GM19324 (cell line): ENCODE measurements at regions not wholly inside any gene's neighbourhood (a gene's known extent, or its start where the extent isn't known, plus 50 kb on each side); places are given as distances from the start of the nearest gene placed in this dataset.

ENCODE experiments used
- ATAC-seq: cut with Tn5 transposase; IDR thresholded peaks from one replicate; pipeline ENCODE4 v1.9.1; 2021; ENCODE audit warnings: mild to moderate bottlenecking, moderate library complexity; ENCODE audit not compliant: unreplicated experiment, low FRiP score

DNA sequence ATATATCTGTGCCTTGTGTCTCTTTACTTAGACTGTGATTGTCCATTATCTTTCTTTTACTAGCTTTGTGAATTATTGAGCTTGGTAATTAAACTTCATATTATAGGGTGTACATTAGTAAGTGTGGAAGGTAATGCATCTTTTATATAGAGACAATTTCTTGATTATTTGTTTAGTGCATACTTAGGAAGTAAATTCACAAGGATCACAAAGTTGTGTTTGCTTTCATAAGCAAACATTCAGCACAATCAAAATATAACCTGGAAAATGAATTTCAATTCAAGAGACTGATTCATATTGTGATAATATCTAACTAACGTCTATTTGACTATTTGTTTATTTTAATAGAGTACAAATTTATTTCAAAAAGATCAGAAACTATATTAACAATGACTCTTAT is 749.9 kb upstream of the NUDT12 start:
- ATAC-seq: no peak

DNA sequence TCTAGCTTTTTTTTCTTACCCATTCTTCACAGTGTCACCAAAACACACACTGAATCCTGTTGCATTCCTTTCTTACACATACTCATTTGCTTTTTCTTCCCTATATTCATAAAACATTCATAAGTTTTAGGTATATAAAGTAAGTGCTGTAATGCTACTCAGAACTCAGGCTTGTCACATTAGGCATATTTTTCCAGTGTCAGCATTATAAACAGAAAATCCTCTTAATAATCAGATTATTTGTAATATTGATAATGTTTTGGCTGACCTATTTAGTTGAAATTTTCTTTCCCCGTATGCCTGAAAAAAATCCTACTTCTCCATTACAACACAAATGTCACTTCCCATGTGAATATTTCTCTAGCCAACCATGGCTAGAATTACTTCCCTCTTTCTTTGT is 743.0 kb upstream of the NUDT12 start:
- no peak for ATAC-seq

DNA sequence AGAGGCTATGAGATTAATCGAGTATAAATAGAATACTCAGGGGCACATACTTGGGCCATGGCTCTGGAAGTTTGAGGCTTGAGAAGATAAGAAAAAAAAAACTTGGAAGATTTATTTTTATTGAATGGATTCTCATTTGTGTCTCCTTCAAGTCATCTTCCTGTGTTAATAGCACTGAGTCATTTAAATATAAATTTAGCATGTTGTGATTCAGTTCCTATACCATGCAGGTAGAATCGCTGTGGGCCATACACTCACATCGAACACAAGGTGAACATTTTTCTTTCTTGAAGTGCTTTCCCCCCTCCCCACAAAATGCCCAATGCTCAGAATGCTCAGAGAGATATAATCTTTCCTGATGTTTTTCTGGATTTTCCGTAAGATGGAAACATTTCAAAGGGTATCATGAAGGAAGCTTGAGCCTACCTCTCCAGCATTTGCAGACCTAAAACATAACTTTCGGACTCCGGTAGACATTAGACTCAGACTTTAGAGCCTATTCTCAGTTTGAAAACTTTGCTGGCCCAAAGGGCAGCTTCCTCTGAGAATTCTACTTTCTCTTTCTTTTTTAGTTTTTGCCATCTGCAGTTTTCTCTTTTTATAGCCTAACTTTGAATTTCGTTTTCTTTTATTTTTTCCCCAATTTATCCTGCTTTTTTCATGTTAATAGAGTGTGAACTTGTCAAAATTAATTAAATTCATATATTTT is 737.6 kb upstream of the NUDT12 start:
- no peak for ATAC-seq

DNA sequence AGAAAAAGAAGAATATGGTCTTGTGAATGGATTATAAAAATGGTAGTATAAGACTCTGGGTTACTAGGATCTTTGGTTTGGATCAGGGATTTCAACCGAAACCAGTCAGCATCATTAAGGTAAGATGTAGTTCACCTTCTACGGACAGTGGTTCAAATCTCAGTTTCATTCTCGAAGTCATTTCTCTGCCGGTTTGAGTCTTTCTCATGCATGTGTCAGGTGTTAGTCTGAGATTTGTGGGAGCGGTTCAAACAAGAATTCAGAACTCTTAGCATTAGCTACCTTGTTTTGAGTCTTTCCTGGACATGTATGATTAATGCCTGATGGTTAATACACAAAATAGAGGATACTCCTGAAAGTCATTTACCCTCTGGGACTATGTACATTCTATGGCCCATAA is 735.9 kb upstream of the NUDT12 start:
- ATAC-seq: no peak

- no peak for ATAC-seq
Observed at GRCh38 chr5:104297076-104297475, 734.5 kb upstream of the NUDT12 start.

DNA sequence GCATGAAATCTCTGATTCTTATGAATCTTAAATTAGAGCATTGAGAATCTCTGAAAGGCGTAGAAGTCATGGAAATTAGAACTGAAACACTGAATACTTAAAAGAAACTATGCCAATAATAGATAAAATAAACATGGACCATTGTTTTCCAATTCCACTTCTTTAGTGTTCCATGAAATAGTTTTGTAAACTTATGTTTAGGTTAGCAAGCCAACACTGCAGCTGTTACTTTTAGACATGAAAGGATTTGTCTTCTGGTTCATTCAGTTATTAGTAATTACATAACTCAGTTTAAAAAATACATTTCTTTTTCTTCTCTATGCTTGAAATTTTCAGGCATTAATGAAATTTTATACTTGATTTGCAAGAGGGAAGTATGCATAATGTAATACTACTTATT is 733.4 kb upstream of the NUDT12 start:
- ATAC-seq: no peak

GRCh38 chr5:104283136-104283535 is 720.5 kb upstream of the NUDT12 start:
- ATAC-seq: no peak

- ATAC-seq: no peak
Observed at GRCh38 chr5:104273725-104274124, 711.1 kb upstream of the NUDT12 start.

DNA sequence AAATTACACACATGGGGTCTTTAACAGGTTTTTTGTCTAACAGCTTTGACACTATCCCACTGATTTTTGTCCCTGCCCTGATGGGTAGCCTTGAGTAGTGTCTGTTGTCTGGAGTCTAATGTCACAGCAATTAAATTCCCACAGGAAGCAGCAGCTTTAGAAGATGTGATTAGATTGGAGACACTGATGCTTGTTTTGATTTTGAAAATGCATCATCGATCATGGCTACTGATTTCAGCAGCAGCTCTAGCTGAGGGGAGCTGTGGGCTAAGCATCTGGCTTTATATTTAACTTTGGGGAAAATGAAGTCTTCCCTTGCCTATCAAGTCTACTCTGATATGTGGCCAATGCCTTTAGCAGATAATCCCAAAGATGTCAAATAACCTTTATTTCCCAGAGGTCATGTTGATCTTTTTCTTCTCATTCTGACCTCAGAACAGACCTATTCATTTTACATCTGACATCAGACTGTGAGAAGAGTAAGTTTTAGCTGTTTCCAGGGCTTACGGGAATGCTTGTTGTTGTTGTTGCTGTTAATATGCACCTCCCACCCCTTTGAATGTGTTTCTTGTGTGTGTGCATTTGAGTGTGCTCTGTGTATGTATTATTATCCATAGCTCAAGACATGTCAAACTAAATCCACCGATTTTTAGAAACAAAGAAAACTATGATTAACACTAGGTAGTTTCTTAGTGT is 704.9 kb upstream of the NUDT12 start:
- ATAC-seq: no peak

- ATAC-seq: no peak
Observed at GRCh38 chr5:104266161-104266560, 703.6 kb upstream of the NUDT12 start.

DNA sequence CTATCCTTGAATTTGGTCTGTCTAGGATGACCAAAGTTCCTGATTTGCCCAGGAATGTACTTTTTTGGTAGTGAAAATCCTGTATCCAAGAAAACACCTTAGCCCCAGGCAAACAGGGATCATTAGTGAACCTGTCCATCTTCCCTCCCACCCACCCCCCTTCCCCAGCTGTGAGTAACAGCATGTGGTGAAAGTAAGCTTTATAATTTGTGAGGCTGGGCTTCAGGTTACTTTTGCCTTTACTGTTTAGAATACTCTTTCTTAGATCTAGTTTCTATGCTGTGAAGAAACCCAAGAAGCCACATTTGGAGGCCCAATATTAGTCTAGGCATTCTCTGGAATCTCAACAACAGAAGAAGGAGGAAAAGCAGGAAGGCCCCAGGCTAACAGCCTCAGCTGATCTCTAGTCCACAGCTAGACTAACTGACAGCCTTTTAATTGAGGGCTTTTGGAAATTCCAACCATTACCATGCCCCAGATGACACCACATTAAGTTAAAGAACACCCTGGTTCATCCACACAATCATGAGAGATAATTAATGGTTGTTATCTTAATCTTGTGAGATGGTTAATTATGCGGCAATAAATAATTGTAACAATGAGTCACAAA is 703.0 kb upstream of the NUDT12 start:
- ATAC-seq: no peak

DNA sequence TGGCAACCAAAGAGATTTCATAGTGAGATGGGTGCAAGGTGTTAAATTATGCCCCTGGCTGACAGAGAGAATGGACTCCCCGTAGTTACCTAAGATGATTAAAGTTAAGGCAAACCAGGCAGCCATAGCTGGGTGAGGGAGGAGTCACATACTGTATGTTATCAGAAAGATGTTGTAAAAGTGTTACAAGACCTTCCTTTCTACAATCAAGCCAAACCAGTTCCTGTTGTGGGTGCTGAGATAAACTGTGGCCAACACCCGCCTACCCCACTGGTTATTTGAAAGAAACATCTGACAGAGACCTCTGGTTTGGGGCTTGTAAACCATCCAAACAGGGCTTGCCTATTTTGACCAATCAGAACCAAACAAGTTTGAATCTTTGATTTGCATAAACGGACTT is 684.7 kb upstream of the NUDT12 start:
- ATAC-seq: no peak

DNA sequence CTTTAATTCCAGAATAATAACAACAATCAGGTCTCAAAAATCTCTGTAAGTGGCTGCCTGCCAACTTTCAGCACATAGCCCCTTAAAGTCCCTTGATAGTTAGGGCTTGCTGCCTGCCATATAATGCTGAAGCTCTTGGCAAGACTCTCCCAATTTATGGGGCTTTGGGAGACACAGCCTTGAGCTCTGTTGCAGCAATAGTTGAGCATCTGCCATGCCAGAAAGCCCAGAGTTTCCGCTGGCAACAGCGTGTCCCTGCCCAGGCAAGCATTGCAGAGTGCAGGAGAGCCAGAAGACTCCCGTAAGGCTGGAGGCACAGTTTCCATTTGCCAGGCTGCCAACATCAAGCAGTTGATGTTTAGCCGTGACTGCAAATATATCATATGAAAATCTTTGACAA is 678.5 kb upstream of the NUDT12 start:
- ATAC-seq: no peak

GRCh38 chr5:104237586-104237985 is 675.0 kb upstream of the NUDT12 start:
- ATAC-seq: no peak

GRCh38 chr5:104223885-104224773 is 661.5 kb upstream of the NUDT12 start:
- no peak for ATAC-seq

DNA sequence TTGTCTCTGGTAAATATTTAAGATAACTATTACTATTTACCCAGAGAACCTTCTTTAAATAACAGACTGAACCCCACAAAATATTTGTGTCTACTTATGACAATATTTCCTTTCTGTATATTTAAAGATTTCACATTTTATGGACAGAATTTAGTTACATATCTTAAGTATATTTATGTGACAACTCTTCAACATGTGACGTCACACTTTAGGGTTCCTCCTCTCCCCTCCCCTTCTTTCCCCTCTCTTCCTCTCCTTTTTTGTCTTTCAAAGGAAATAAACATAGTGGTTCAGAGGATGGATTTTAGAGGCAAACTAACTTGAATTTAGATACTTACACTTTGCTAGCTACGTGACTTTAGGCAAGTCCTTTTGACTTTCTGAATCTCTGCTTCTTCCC is 655.6 kb upstream of the NUDT12 start:
- ATAC-seq: no peak

- no peak for ATAC-seq
Observed at GRCh38 chr5:104213216-104213615, 650.6 kb upstream of the NUDT12 start.

- ATAC-seq: no peak
Observed at GRCh38 chr5:104199771-104200170, 637.2 kb upstream of the NUDT12 start.

DNA sequence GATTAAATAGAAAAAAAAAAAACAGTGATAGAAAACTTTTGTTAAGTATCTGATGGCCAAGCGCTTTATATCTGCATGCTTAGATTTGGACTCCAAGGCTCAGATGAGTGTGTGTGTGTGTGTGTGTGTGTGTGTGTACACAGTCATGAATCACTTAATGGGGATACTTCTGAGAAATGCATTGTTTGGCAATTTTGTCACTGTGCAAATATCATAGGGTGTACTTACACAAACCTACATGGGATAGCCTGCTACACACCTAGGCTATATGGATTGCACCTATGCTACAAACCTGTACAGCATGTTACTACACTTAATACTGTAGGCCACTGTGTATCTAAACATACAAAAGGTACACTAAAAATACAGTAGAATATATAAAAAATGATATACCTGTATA is 635.6 kb upstream of the NUDT12 start:
- ATAC-seq: no peak

DNA sequence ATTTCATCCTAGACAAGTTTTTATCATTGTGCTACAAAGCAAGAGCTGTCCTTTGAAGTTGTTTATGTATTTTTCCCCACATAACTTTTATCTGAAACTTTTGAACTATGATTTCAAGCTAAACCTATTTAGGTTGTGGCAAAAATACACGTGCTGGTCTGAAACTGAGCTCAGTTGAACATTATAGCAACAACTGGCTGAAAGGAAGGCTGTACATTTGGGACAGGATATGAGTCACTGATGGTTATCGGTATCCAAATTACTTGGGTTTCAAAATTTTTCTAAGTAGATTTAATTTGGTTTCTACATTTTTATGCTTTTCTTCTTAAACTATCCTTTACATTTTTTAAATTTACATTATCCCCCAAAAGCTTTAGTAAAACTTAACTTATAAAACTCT is 627.3 kb upstream of the NUDT12 start:
- ATAC-seq: no peak

DNA sequence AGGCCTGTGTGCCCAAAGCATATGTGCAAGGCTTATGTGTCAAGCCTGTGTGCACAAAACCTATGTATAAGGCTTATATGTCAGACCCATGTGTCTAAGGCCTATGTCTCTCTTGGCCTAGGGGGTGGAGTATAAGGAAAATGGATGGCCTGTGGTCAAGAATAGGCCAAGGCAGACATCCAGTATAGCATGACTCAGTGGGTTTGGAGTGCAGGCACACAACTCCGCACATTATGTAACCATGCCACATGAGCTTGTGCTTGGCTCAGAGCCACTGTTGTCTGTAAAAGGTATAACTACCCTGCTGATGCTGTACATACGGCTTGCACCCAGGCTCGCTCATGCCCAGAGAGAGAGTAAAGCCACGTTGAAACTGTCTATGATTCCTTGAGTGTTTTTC is 626.4 kb upstream of the NUDT12 start:
- ATAC-seq: no peak
